ENCODE measurements at regions not wholly inside any gene's neighbourhood (a gene's known extent, or its start where the extent isn't known, plus 50 kb on each side); places are given as distances from the start of the nearest gene placed in this dataset.

GRCh38 chr1:67619080-67619479 is 65.9 kb upstream of the GADD45A start:
- TF ChIP-seq CTCF (IDR thresholded peaks at IDR 0.05) (no peak), ZMAT4 (CRISPR knock-in tag; IDR thresholded peaks at IDR 0.05) (no peak), ZNF219 (CRISPR knock-in tag; IDR thresholded peaks at IDR 0.05; ENCODE audit: borderline replicate concordance) (no peak), ETV6 (CRISPR knock-in tag; IDR thresholded peaks at IDR 0.05) (no peak), ZBTB43 (CRISPR knock-in tag; IDR thresholded peaks at IDR 0.05) (no peak), FOXP1 (CRISPR knock-in tag; IDR thresholded peaks at IDR 0.05; ENCODE audit: borderline replicate concordance) (no peak), FOXP4 (CRISPR knock-in tag; IDR thresholded peaks at IDR 0.05) (no peak), USF2 (CRISPR knock-in tag; IDR thresholded peaks at IDR 0.05) (no peak), USF1 (CRISPR knock-in tag; IDR thresholded peaks at IDR 0.05) (no peak), ATF3 (CRISPR knock-in tag; conservative IDR thresholded peaks at IDR 0.05) (no peak), SMAD4 (CRISPR knock-in tag; IDR thresholded peaks at IDR 0.05) (no peak), NFYB (CRISPR knock-in tag; conservative IDR thresholded peaks at IDR 0.05; ENCODE audit: low read depth) (no peak)
